ENCODE measurements at regions not wholly inside any gene's neighbourhood (a gene's known extent, or its start where the extent isn't known, plus 50 kb on each side); places are given as distances from the start of the nearest gene placed in this dataset.
"Not testable (repeated sequence)": the region's sequence is repeated elsewhere in the genome, so short reads cannot be mapped to it uniquely, and the experiment has no call there.

DNA sequence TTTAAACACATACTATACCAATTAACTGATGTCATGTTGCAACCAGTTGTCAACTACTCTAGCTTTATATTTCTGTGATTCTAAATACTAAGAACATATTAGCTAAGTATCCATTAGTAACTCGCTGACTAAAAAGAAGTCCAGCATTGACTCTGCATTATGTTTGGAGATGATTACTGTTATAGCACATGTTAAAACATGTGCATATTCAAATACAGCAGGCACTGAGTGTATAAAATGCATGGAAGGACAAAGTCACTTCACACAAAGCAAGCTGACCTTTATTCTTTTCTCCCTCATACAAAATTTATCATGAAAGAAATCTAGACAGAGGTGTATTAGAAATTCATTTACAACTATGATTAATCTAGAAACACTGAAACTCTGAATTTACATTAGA lies 159.3 kb downstream of the AVL9 start:
- not testable (repeated sequence) for TF ChIP-seq CTCF (IDR thresholded peaks at IDR 0.05); MAX (CRISPR knock-in tag; IDR thresholded peaks at IDR 0.05); ZNF317 (CRISPR knock-in tag; IDR thresholded peaks at IDR 0.05; ENCODE audit: borderline replicate concordance, low read depth); AFF4 (CRISPR knock-in tag; IDR thresholded peaks at IDR 0.05; ENCODE audit: borderline replicate concordance)
- TF ChIP-seq, protein P1, sequence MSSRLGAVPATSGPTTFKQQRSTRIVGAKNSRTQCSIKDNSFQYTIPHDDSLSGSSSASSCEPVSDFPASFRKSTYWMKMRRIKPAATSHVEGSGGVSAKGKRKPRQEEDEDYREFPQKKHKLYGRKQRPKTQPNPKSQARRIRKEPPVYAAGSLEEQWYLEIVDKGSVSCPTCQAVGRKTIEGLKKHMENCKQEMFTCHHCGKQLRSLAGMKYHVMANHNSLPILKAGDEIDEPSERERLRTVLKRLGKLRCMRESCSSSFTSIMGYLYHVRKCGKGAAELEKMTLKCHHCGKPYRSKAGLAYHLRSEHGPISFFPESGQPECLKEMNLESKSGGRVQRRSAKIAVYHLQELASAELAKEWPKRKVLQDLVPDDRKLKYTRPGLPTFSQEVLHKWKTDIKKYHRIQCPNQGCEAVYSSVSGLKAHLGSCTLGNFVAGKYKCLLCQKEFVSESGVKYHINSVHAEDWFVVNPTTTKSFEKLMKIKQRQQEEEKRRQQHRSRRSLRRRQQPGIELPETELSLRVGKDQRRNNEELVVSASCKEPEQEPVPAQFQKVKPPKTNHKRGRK (CRISPR knock-in tag; IDR thresholded peaks at IDR 0.05; ENCODE audit: borderline replicate concordance): not testable (repeated sequence)
- TF ChIP-seq, protein P2, sequence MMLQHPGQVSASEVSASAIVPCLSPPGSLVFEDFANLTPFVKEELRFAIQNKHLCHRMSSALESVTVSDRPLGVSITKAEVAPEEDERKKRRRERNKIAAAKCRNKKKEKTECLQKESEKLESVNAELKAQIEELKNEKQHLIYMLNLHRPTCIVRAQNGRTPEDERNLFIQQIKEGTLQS (CRISPR knock-in tag; conservative IDR thresholded peaks at IDR 0.05): not testable (repeated sequence)
- TF ChIP-seq, protein P3, sequence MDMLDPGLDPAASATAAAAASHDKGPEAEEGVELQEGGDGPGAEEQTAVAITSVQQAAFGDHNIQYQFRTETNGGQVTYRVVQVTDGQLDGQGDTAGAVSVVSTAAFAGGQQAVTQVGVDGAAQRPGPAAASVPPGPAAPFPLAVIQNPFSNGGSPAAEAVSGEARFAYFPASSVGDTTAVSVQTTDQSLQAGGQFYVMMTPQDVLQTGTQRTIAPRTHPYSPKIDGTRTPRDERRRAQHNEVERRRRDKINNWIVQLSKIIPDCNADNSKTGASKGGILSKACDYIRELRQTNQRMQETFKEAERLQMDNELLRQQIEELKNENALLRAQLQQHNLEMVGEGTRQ (CRISPR knock-in tag; IDR thresholded peaks at IDR 0.05): not testable (repeated sequence)
- TF ChIP-seq, protein P4, sequence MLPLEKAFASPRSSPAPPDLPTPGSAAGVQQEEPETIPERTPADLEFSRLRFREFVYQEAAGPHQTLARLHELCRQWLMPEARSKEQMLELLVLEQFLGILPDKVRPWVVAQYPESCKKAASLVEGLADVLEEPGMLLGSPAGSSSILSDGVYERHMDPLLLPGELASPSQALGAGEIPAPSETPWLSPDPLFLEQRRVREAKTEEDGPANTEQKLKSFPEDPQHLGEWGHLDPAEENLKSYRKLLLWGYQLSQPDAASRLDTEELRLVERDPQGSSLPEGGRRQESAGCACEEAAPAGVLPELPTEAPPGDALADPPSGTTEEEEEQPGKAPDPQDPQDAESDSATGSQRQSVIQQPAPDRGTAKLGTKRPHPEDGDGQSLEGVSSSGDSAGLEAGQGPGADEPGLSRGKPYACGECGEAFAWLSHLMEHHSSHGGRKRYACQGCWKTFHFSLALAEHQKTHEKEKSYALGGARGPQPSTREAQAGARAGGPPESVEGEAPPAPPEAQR (CRISPR knock-in tag; IDR thresholded peaks at IDR 0.05): not testable (repeated sequence)

Data from WTC11 (cell line).